ENCODE measurements at regions not wholly inside any gene's neighbourhood (a gene's known extent, or its start where the extent isn't known, plus 50 kb on each side); places are given as distances from the start of the nearest gene placed in this dataset.

- TF ChIP-seq CTCF (conservative IDR thresholded peaks at IDR 0.05) (no peak), EZH2 (IDR thresholded peaks at IDR 0.05; ENCODE audit: low read depth) (no peak)
These were observed 230.6 kb downstream of the IRF8 start for GRCh38 chr16:86129541-86129940.

Data from PC-9 (cell line).